ENCODE measurements at regions not wholly inside any gene's neighbourhood (a gene's known extent, or its start where the extent isn't known, plus 50 kb on each side); places are given as distances from the start of the nearest gene placed in this dataset.

DNA sequence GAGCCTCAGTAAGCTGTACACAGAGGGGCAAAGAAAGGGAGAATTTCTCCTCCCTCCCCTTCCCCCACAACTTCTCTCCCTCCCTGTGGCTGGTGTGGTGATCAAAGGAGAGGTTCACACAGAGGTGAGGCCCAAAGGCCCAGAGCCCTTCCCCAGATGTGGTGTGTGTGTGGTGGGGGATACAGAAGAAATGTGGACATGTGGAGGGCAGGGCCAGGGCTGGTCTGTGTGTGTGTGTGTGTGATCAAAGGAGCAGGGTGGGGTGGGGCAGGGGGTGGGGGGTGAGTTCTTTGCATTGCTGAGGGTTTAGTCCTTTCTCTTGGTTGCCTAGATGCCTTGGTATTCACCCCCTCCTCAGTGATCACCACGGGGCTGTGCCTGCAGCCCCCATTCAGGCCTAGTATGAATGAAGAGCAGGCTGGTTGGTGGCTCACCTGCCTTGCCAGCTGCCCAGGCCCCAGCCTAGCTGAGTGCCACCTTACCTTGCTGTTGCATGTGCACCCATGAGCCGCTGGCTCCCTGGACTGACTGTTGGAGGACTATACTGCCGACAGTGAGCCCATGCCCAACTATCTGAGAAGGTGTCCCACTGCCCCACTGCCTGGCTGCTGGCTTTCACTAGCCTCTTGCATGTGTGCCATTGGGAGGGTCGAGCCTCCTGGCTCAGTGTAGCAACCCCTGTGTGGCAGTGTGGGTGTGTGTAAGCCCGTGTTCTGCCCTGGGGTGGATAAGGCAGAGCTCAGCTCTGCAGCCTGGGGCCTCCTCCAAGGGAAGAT lies 101.9 kb downstream of the EFNB1 start:
- TF ChIP-seq GATA3 (IDR thresholded peaks at IDR 0.05; ENCODE audit: low read depth, low read length), result no peak
- TF ChIP-seq GATA2 (IDR thresholded peaks at IDR 0.05; ENCODE audit: low read depth, low read length), result no peak

All from SH-SY5Y (cell line).